ENCODE measurements at regions not wholly inside any gene's neighbourhood (a gene's known extent, or its start where the extent isn't known, plus 50 kb on each side); places are given as distances from the start of the nearest gene placed in this dataset.

DNA sequence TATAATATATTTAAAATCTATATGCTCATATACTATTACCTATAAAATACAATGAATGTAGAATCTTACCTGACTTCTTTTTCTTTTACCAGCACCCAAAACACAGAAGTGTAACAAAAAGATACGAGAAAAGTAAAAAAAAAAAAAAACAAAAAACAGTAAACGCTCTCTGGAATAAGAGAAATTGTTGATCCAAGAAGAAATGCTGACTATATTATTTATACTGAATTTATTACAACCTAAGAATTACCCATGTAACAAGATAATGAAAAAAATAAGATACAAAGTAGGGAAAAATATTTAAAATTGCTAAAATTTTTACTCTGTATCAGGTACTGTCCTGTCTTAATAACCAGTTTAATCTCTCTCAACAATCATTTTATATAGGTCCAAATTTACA is 787.9 kb upstream of the MAN1A1 start:
- Histone ChIP-seq H3K79me2 (ENCODE audit: insufficient read depth, low read depth, low read length) (no peaks in the 10 kb centered on the region), H3K36me3 (ENCODE audit: insufficient read depth, low read length) (no peaks in the 10 kb centered on the region), H3K4me1 (ENCODE audit: insufficient read depth, low read length, poor library complexity, severe bottlenecking) (no peaks in the 10 kb centered on the region), H3K9me2 (ENCODE audit: insufficient read depth, low read length) (no peaks in the 10 kb centered on the region), H3K4me2 (ENCODE audit: low read length) (no peak overlapping the region), H3K4me3 (ENCODE audit: low read depth, low read length, poor library complexity, severe bottlenecking) (no peak overlapping the region), H4K20me1 (ENCODE audit: insufficient read depth, low read length) (no peaks in the 10 kb centered on the region), H3K9me3 (ENCODE audit: low read length) (no peaks in the 10 kb centered on the region), H3K27ac (ENCODE audit: low read depth, low read length, poor library complexity, severe bottlenecking) (no peak overlapping the region), H2AFZ (ENCODE audit: low read length) (no peak overlapping the region)
- intact Hi-C loops (cut with micrococcal nuclease; ENCODE audit: unreplicated experiment) = no loop called here
- no peak for TF ChIP-seq EZH2phosphoT487 (IDR thresholded peaks at IDR 0.05; ENCODE audit: borderline replicate concordance, low read depth, low read length)
- TF ChIP-seq, protein P1, sequence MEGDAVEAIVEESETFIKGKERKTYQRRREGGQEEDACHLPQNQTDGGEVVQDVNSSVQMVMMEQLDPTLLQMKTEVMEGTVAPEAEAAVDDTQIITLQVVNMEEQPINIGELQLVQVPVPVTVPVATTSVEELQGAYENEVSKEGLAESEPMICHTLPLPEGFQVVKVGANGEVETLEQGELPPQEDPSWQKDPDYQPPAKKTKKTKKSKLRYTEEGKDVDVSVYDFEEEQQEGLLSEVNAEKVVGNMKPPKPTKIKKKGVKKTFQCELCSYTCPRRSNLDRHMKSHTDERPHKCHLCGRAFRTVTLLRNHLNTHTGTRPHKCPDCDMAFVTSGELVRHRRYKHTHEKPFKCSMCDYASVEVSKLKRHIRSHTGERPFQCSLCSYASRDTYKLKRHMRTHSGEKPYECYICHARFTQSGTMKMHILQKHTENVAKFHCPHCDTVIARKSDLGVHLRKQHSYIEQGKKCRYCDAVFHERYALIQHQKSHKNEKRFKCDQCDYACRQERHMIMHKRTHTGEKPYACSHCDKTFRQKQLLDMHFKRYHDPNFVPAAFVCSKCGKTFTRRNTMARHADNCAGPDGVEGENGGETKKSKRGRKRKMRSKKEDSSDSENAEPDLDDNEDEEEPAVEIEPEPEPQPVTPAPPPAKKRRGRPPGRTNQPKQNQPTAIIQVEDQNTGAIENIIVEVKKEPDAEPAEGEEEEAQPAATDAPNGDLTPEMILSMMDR (conservative IDR thresholded peaks at IDR 0.05; ENCODE audit: low read length) = no peak
- CTCF ChIA-PET (ENCODE audit: unreplicated experiment) = no interaction called here
- no TSS peak for BruUV-seq (replicated peaks)
- POLR2A ChIA-PET = no interaction called here
- no peak for DNase-seq (ENCODE audit: low spot score)

DNA sequence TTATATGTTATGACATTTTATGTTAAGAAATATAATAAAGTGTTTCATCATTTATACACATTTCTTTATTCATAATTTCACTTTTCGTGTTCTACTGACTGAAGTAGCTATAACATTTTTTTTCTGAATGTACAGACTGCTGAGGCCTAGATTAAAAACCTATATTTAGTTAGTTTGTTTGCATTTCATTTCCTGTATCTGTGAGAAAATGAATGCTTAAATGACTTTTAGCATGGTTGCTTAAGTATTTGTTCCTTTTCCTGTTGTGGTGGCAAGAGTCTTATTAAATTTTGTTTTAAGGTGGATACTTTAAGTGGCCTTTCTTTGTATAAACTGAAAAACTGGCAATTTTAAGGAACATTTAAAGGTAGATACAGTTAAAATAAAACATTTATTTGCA is 779.7 kb upstream of the MAN1A1 start:
- no peak overlapping the region for H3K4me3 ChIP-seq (ENCODE audit: low read depth, low read length, poor library complexity, severe bottlenecking)
- ChIA-PET POLR2A (interaction anchor here (0.7 kb wide), 1 partner anchor 85 kb away, joined by 3 read pairs; no protein-coding TSS in a partner anchor), CTCF (ENCODE audit: unreplicated experiment) (no interaction called here)
- no TSS peak for BruUV-seq (replicated peaks)
- no peak overlapping the region for H2AFZ ChIP-seq (ENCODE audit: low read length)
- intact Hi-C loops (cut with micrococcal nuclease; ENCODE audit: unreplicated experiment) = no loop called here
- peak; percentile 4 for DNase-seq (ENCODE audit: low spot score)
- no peaks in the 10 kb centered on the region for H3K79me2 ChIP-seq (ENCODE audit: insufficient read depth, low read depth, low read length)
- peaks cover 11% of the 10 kb centered on the region for H3K4me1 ChIP-seq (ENCODE audit: insufficient read depth, low read length, poor library complexity, severe bottlenecking)
- H3K9me2 ChIP-seq (ENCODE audit: insufficient read depth, low read length) = no peaks in the 10 kb centered on the region
- H3K27ac ChIP-seq (ENCODE audit: low read depth, low read length, poor library complexity, severe bottlenecking) = no peak overlapping the region
- no peaks in the 10 kb centered on the region for H3K9me3 ChIP-seq (ENCODE audit: low read length)
- H3K36me3 ChIP-seq (ENCODE audit: insufficient read depth, low read length) = no peaks in the 10 kb centered on the region
- no peak for TF ChIP-seq EZH2phosphoT487 (IDR thresholded peaks at IDR 0.05; ENCODE audit: borderline replicate concordance, low read depth, low read length)
- TF ChIP-seq, protein P1 (conservative IDR thresholded peaks at IDR 0.05; ENCODE audit: low read length) = no peak
- H4K20me1 ChIP-seq (ENCODE audit: insufficient read depth, low read length) = no peaks in the 10 kb centered on the region
- H3K4me2 ChIP-seq (ENCODE audit: low read length) = peak overlapping the region; percentile 48

DNA sequence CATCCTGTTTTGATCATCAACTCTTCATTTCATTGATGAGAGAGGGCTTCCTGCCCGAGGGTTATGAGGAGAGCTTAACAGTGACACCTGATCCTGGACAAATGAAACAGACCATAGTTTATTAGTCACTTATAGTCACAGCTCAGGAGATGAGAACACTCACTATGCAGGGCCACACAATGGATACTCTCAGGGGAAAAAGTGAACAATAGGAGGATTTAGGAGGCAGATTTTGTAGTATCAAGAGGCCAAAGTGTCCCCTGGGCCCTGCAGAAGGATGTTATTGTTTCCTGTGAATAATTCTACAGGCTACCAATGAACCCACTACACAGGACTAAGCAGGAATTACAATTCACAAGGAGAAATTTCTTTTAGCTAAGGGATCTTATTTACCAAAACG is 772.8 kb upstream of the MAN1A1 start:
- no peaks in the 10 kb centered on the region for H3K4me1 ChIP-seq (ENCODE audit: insufficient read depth, low read length, poor library complexity, severe bottlenecking)
- POLR2A ChIA-PET = no interaction called here
- H3K27ac ChIP-seq (ENCODE audit: low read depth, low read length, poor library complexity, severe bottlenecking) = no peak overlapping the region
- H3K9me3 ChIP-seq (ENCODE audit: low read length) = no peaks in the 10 kb centered on the region
- no peak for TF ChIP-seq EZH2phosphoT487 (IDR thresholded peaks at IDR 0.05; ENCODE audit: borderline replicate concordance, low read depth, low read length)
- TF ChIP-seq, protein P1 (conservative IDR thresholded peaks at IDR 0.05; ENCODE audit: low read length) = no peak
- no peaks in the 10 kb centered on the region for H3K9me2 ChIP-seq (ENCODE audit: insufficient read depth, low read length)
- no peaks in the 10 kb centered on the region for H4K20me1 ChIP-seq (ENCODE audit: insufficient read depth, low read length)
- no peak overlapping the region for H3K4me2 ChIP-seq (ENCODE audit: low read length)
- H3K36me3 ChIP-seq (ENCODE audit: insufficient read depth, low read length) = no peaks in the 10 kb centered on the region
- CTCF ChIA-PET (ENCODE audit: unreplicated experiment) = no interaction called here
- intact Hi-C loops (cut with micrococcal nuclease; ENCODE audit: unreplicated experiment) = no loop called here
- H2AFZ ChIP-seq (ENCODE audit: low read length) = no peak overlapping the region
- no peaks in the 10 kb centered on the region for H3K79me2 ChIP-seq (ENCODE audit: insufficient read depth, low read depth, low read length)
- no peak for DNase-seq (ENCODE audit: low spot score)
- no TSS peak for BruUV-seq (replicated peaks)
- H3K4me3 ChIP-seq (ENCODE audit: low read depth, low read length, poor library complexity, severe bottlenecking) = no peak overlapping the region
